ENCODE measurements at regions not wholly inside any gene's neighbourhood (a gene's known extent, or its start where the extent isn't known, plus 50 kb on each side); places are given as distances from the start of the nearest gene placed in this dataset.

GRCh38 chr9:93857528-93857927 is 97.6 kb downstream of the BARX1 start:
- TF ChIP-seq CTCF (IDR thresholded peaks at IDR 0.05) (no peak), POLR2AphosphoS5 (IDR thresholded peaks at IDR 0.05) (no peak), POLR2A (IDR thresholded peaks at IDR 0.05) (no peak)
